ENCODE measurements at regions not wholly inside any gene's neighbourhood (a gene's known extent, or its start where the extent isn't known, plus 50 kb on each side); places are given as distances from the start of the nearest gene placed in this dataset.
"Not testable (repeated sequence)": the region's sequence is repeated elsewhere in the genome, so short reads cannot be mapped to it uniquely, and the experiment has no call there.

DNA sequence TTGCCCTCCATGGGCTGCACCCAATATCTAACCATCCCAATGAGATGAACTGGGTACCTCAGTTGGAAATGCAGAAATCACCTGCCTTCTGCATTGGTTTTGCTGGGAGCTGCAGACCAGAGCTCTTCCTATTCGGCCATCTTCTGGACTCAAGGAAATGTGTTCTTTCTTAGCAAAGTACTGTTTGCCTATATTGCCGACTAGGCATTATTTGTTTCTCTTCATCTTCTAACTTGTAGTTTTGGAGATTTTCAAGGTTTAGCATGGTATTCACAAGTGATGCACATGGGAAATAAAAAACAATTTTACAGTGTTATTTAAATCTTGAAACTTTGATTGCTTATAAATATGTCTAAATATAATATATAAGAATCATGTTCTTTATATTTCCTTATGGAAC is 377.8 kb upstream of the POU1F1 start:
- Histone ChIP-seq H4K91ac (ENCODE audit: insufficient read length, low read depth, low read length) (no peak overlapping the region), H2BK12ac (ENCODE audit: insufficient read length, low read depth, low read length) (no peak overlapping the region), H4K20me1 (ENCODE audit: control insufficient read depth, insufficient read depth, insufficient read length) (no peaks in the 10 kb centered on the region), H3K4ac (ENCODE audit: low read depth, low read length) (no peak overlapping the region), H2BK5ac (ENCODE audit: insufficient read length, low read length) (no peak overlapping the region), H3K23me2 (ENCODE audit: insufficient read length, low read depth, low read length, poor library complexity, severe bottlenecking) (no peaks in the 10 kb centered on the region), H3K79me2 (ENCODE audit: insufficient read depth, low read length) (no peaks in the 10 kb centered on the region), H3K9ac (ENCODE audit: extremely low read depth, insufficient read length, low read length) (no peak overlapping the region), H4K8ac (replicated peaks; ENCODE audit: insufficient read length, low read depth, low read length) (no peak overlapping the region), H2BK20ac (ENCODE audit: low read depth, low read length, poor library complexity, severe bottlenecking) (no peak overlapping the region), H2BK15ac (ENCODE audit: low read depth, low read length) (no peak overlapping the region), H3K9me3 (ENCODE audit: control insufficient read depth, low read depth, low read length) (no peaks in the 10 kb centered on the region), H3T11ph (ENCODE audit: low read length) (no peak overlapping the region), H2BK120ac (ENCODE audit: low read depth, low read length, poor library complexity, severe bottlenecking) (no peak overlapping the region), H3K4me2 (ENCODE audit: insufficient read depth, insufficient read length, low read length) (no peak overlapping the region), H4K5ac (ENCODE audit: insufficient read length, low read depth, low read length) (no peak overlapping the region), H3K23ac (ENCODE audit: insufficient read length, low read depth, low read length) (no peak overlapping the region), H3K56ac (ENCODE audit: insufficient read length, low read depth, low read length) (no peak overlapping the region), H2AFZ (ENCODE audit: low read length) (no peak overlapping the region), H3K27ac (ENCODE audit: insufficient read length, low read depth, low read length) (no peak overlapping the region), H3K18ac (ENCODE audit: insufficient read length, low read depth, low read length) (no peak overlapping the region), H3K27me3 (ENCODE audit: insufficient read depth, low read length) (no peaks in the 10 kb centered on the region), H3K14ac (ENCODE audit: insufficient read depth, low read length) (no peak overlapping the region), H2AK5ac (ENCODE audit: insufficient read length, low read length) (no peak overlapping the region), H3K4me1 (ENCODE audit: insufficient read depth, low read length) (no peaks in the 10 kb centered on the region), H3K79me1 (ENCODE audit: insufficient read depth, low read depth, low read length, poor library complexity, severe bottlenecking) (no peaks in the 10 kb centered on the region)
- WGBS (ENCODE audit: extremely low coverage, insufficient read length, low lambda C conversion rate): no CpG with 5 or more reads among the region's 2 CpGs
- no peak overlapping the region for H3K27ac Mint-ChIP-seq
- no peak overlapping the region for H3K4me3 Mint-ChIP-seq
- no peaks in the 10 kb centered on the region; the same call in 1 of the 2 replicates for H3K27me3 Mint-ChIP-seq (ENCODE audit: low read depth)
- no peak for DNase-seq
- peaks cover 0 to 5% (median under 1%) of the 10 kb centered on the region in 3 experiments; a peak in 5 of 7 replicates for H3K36me3 Mint-ChIP-seq (ENCODE audit: insufficient read depth in 1 of 3, low read depth in 3 of 3)
- peaks cover 1 to 4% of the 10 kb centered on the region in 2 experiments; a peak in 3 of 5 replicates for H3K9me3 Mint-ChIP-seq
- TF ChIP-seq, protein P1, sequence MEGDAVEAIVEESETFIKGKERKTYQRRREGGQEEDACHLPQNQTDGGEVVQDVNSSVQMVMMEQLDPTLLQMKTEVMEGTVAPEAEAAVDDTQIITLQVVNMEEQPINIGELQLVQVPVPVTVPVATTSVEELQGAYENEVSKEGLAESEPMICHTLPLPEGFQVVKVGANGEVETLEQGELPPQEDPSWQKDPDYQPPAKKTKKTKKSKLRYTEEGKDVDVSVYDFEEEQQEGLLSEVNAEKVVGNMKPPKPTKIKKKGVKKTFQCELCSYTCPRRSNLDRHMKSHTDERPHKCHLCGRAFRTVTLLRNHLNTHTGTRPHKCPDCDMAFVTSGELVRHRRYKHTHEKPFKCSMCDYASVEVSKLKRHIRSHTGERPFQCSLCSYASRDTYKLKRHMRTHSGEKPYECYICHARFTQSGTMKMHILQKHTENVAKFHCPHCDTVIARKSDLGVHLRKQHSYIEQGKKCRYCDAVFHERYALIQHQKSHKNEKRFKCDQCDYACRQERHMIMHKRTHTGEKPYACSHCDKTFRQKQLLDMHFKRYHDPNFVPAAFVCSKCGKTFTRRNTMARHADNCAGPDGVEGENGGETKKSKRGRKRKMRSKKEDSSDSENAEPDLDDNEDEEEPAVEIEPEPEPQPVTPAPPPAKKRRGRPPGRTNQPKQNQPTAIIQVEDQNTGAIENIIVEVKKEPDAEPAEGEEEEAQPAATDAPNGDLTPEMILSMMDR (conservative IDR thresholded peaks at IDR 0.05): no peak
- no peaks in the 10 kb centered on the region for H3K4me1 Mint-ChIP-seq

DNA sequence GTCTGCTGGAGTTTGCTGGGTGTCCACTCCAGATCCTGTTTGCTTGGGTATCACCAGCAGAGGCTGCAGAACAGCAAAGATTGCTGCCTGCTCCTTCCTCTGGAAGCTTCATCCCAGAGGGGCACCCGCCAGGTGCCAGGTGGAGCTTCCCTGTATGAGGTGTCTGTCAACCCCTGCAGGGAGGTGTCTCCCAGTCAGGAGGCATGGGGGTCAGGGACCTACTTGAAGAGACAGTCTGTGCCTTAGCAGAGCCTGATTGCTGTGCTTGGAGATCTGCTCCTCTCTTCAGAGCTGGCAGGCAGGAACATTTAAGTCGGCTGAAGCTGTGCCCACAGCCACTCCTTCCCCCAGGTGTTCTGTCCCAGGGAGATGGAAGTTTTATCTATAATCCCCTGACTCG is 376.8 kb upstream of the POU1F1 start:
- not testable (repeated sequence) for H3T11ph ChIP-seq (ENCODE audit: low read length); H2AFZ ChIP-seq (ENCODE audit: low read length); H2BK12ac ChIP-seq (ENCODE audit: insufficient read length, low read depth, low read length); H3K4me3 Mint-ChIP-seq; H3K14ac ChIP-seq (ENCODE audit: insufficient read depth, low read length); H3K27ac ChIP-seq (ENCODE audit: insufficient read length, low read depth, low read length); H3K4ac ChIP-seq (ENCODE audit: low read depth, low read length); H4K20me1 ChIP-seq (ENCODE audit: control insufficient read depth, insufficient read depth, insufficient read length); H3K79me2 ChIP-seq (ENCODE audit: insufficient read depth, low read length); H3K27ac Mint-ChIP-seq; H4K5ac ChIP-seq (ENCODE audit: insufficient read length, low read depth, low read length); H2BK15ac ChIP-seq (ENCODE audit: low read depth, low read length); H3K79me1 ChIP-seq (ENCODE audit: insufficient read depth, low read depth, low read length, poor library complexity, severe bottlenecking); DNase-seq; H4K8ac ChIP-seq (replicated peaks; ENCODE audit: insufficient read length, low read depth, low read length); H3K9me3 Mint-ChIP-seq; H3K9ac ChIP-seq (ENCODE audit: extremely low read depth, insufficient read length, low read length); H4K91ac ChIP-seq (ENCODE audit: insufficient read length, low read depth, low read length); H3K27me3 ChIP-seq (ENCODE audit: insufficient read depth, low read length); H2BK120ac ChIP-seq (ENCODE audit: low read depth, low read length, poor library complexity, severe bottlenecking); H3K56ac ChIP-seq (ENCODE audit: insufficient read length, low read depth, low read length); H3K36me3 Mint-ChIP-seq (ENCODE audit: insufficient read depth in 1 of 3, low read depth in 3 of 3); H3K4me1 ChIP-seq (ENCODE audit: insufficient read depth, low read length); H3K4me1 Mint-ChIP-seq; H3K4me2 ChIP-seq (ENCODE audit: insufficient read depth, insufficient read length, low read length); H3K27me3 Mint-ChIP-seq (ENCODE audit: low read depth); H2AK5ac ChIP-seq (ENCODE audit: insufficient read length, low read length); H2BK20ac ChIP-seq (ENCODE audit: low read depth, low read length, poor library complexity, severe bottlenecking); H2BK5ac ChIP-seq (ENCODE audit: insufficient read length, low read length); H3K18ac ChIP-seq (ENCODE audit: insufficient read length, low read depth, low read length); H3K9me3 ChIP-seq (ENCODE audit: control insufficient read depth, low read depth, low read length); H3K23ac ChIP-seq (ENCODE audit: insufficient read length, low read depth, low read length); H3K23me2 ChIP-seq (ENCODE audit: insufficient read length, low read depth, low read length, poor library complexity, severe bottlenecking)
- whole genome bisulfite sequencing (ENCODE audit: extremely low coverage, insufficient read length, low lambda C conversion rate): no CpG with 5 or more reads among the region's 3 CpGs

Measured in H9 (cell line).